ENCODE measurements at regions not wholly inside any gene's neighbourhood (a gene's known extent, or its start where the extent isn't known, plus 50 kb on each side); places are given as distances from the start of the nearest gene placed in this dataset.

DNA sequence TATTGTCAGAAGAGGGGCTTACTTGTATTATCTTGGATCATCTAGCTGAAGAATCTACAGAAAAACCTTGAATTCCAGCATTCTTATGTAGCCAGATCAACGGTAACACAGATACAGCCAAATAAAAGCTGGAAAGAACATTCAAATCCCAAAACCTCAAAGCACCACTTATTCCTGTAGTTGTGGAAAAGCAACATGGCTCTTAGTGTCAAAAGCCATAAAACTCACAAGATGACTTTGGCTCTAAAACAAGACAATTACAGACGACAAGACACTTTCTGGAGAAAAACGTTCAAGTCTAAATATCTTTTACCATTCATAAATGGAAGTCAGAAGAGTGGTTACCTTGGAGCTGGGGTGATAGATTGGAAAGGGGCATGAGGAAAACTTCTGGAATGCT lies 173.0 kb downstream of the HERPUD2 start:
- no peak for TF ChIP-seq POLR2A (IDR thresholded peaks at IDR 0.05; ENCODE audit: low read depth, low read length)
- TF ChIP-seq POLR2AphosphoS5 (IDR thresholded peaks at IDR 0.05; ENCODE audit: low read depth, low read length): no peak
